H9 (cell line): ENCODE measurements at regions not wholly inside any gene's neighbourhood (a gene's known extent, or its start where the extent isn't known, plus 50 kb on each side); places are given as distances from the start of the nearest gene placed in this dataset.

ENCODE experiments used
- DNase-seq: peaks from one replicate; pipeline ENCODE4 v3.0.0-alpha.2; 2017
- H2AFZ ChIP-seq: one replicate; pipeline ENCODE4 v1.6.1; 2013; ENCODE audit warnings: mild to moderate bottlenecking, low read length, control low read depth, moderate library complexity
- H2AK5ac ChIP-seq: 2 replicates; pipeline ENCODE4 v1.6.1; 2013; ENCODE audit warnings: low read length, control low read depth, mixed read lengths; ENCODE audit not compliant: insufficient read length
- H2BK120ac ChIP-seq: one replicate; pipeline ENCODE4 v1.6.1; 2013; ENCODE audit warnings: low read depth, mild to moderate bottlenecking, low read length, control low read depth, inconsistent platforms; ENCODE audit not compliant: poor library complexity, severe bottlenecking
- H2BK12ac ChIP-seq: 2 replicates; pipeline ENCODE4 v1.6.1; 2013; ENCODE audit warnings: low read length, control low read depth, mixed read lengths, low read depth; ENCODE audit not compliant: insufficient read length
- H2BK15ac ChIP-seq: 2 replicates; pipeline ENCODE4 v1.6.1; 2013; ENCODE audit warnings: low read depth, low read length, control low read depth
- H2BK20ac ChIP-seq: one replicate; pipeline ENCODE4 v1.6.1; 2013; ENCODE audit warnings: low read depth, mild to moderate bottlenecking, low read length, control low read depth, inconsistent platforms; ENCODE audit not compliant: poor library complexity, severe bottlenecking
- H2BK5ac ChIP-seq: 2 replicates; pipeline ENCODE4 v1.6.1; 2013; ENCODE audit warnings: low read length, control low read depth, mixed read lengths; ENCODE audit not compliant: insufficient read length
- H3K14ac ChIP-seq: 2 replicates; pipeline ENCODE4 v1.6.1; 2013; ENCODE audit warnings: low read length, control low read depth; ENCODE audit not compliant: insufficient read depth
- H3K18ac ChIP-seq: 2 replicates; pipeline ENCODE4 v1.6.1; 2013; ENCODE audit warnings: low read depth, mild to moderate bottlenecking, mixed read lengths, low read length, control low read depth; ENCODE audit not compliant: insufficient read length
- H3K23ac ChIP-seq: 2 replicates; pipeline ENCODE4 v1.6.1; 2013; ENCODE audit warnings: low read length, control low read depth, mixed read lengths, low read depth; ENCODE audit not compliant: insufficient read length
- H3K23me2 ChIP-seq: 2 replicates; pipeline ENCODE4 v1.6.1; 2013; ENCODE audit warnings: low read depth, mild to moderate bottlenecking, mixed read lengths, low read length, control low read depth; ENCODE audit not compliant: insufficient read length, poor library complexity, severe bottlenecking
- H3K27ac ChIP-seq: 2 replicates; pipeline ENCODE4 v1.5.1; 2013; ENCODE audit warnings: low read length, control low read depth, mixed read lengths, low read depth; ENCODE audit not compliant: insufficient read length
- H3K27me3 ChIP-seq: 2 replicates; pipeline ENCODE4 v1.6.1; 2013; ENCODE audit warnings: low read length, control low read depth, inconsistent platforms; ENCODE audit not compliant: insufficient read depth
- H3K4ac ChIP-seq: 2 replicates; pipeline ENCODE4 v1.6.1; 2013; ENCODE audit warnings: low read depth, mild to moderate bottlenecking, control low read depth, inconsistent platforms, low read length, moderate library complexity
- H3K4me1 ChIP-seq: 2 replicates; pipeline ENCODE4 v1.6.1; 2013; ENCODE audit warnings: low read length, control low read depth, inconsistent platforms; ENCODE audit not compliant: insufficient read depth
- H3K4me2 ChIP-seq: 2 replicates; pipeline ENCODE4 v1.6.1; 2013; ENCODE audit warnings: low read length, control low read depth, mixed read lengths; ENCODE audit not compliant: insufficient read length, insufficient read depth
- H3K56ac ChIP-seq: 2 replicates; pipeline ENCODE4 v1.6.1; 2013; ENCODE audit warnings: low read depth, mild to moderate bottlenecking, mixed read lengths, low read length, control low read depth; ENCODE audit not compliant: insufficient read length
- H3K79me1 ChIP-seq: 2 replicates; pipeline ENCODE4 v1.6.1; 2013; ENCODE audit warnings: low read depth, mild to moderate bottlenecking, moderate library complexity, low read length, control low read depth, inconsistent platforms; ENCODE audit not compliant: insufficient read depth, poor library complexity, severe bottlenecking
- H3K79me2 ChIP-seq: 2 replicates; pipeline ENCODE4 v1.6.1; 2013; ENCODE audit warnings: low read length, control low read depth, inconsistent platforms; ENCODE audit not compliant: insufficient read depth
- H3K9ac ChIP-seq: 2 replicates; pipeline ENCODE4 v1.6.1; 2013; ENCODE audit warnings: low read length, control low read depth, mixed read lengths; ENCODE audit not compliant: insufficient read length; ENCODE audit errors: extremely low read depth
- H3K9me3 ChIP-seq: one replicate; pipeline ENCODE4 v1.6.1; 2013; ENCODE audit warnings: low read depth, low read length, inconsistent platforms; ENCODE audit not compliant: control insufficient read depth
- H3T11ph ChIP-seq: one replicate; pipeline ENCODE4 v1.6.1; 2013; ENCODE audit warnings: mild to moderate bottlenecking, low read length, control low read depth, inconsistent platforms
- H4K20me1 ChIP-seq: one replicate; pipeline ENCODE4 v1.6.1; 2013; ENCODE audit not compliant: control insufficient read depth, insufficient read length, insufficient read depth
- H4K5ac ChIP-seq: 2 replicates; pipeline ENCODE4 v1.6.1; 2013; ENCODE audit warnings: low read depth, mild to moderate bottlenecking, mixed read lengths, low read length, control low read depth; ENCODE audit not compliant: insufficient read length
- H4K8ac ChIP-seq: replicated peaks from 2 replicates; pipeline ENCODE4 v1.6.1; 2013; ENCODE audit warnings: low read length, control low read depth, mixed read lengths, low read depth; ENCODE audit not compliant: insufficient read length
- H4K91ac ChIP-seq: 2 replicates; pipeline ENCODE4 v1.6.1; 2013; ENCODE audit warnings: low read depth, mild to moderate bottlenecking, moderate library complexity, mixed read lengths, low read length, control low read depth; ENCODE audit not compliant: insufficient read length
- H3K27ac Mint-ChIP-seq, 3 experiments: 2 replicates in 2 of 3; 3 replicates in 1 of 3; pipeline ENCODE4 v1.8.0; 2020 to 2021; ENCODE audit warnings: mixed read lengths in 3 of 3, mild to moderate bottlenecking in 1 of 3, moderate library complexity in 1 of 3
- H3K27me3 Mint-ChIP-seq: 2 replicates; pipeline ENCODE4 v1.8.0; 2021; ENCODE audit warnings: low read depth, mild to moderate bottlenecking, moderate library complexity, mixed read lengths
- H3K36me3 Mint-ChIP-seq, 3 experiments: 2 replicates in 2 of 3; 3 replicates in 1 of 3; pipeline ENCODE4 v1.8.0; 2020 to 2021; ENCODE audit warnings: low read depth in 3 of 3, mixed read lengths in 3 of 3; ENCODE audit not compliant: insufficient read depth in 1 of 3
- H3K4me1 Mint-ChIP-seq, 2 experiments: 2 replicates each; pipeline ENCODE4 v1.8.0; 2020; ENCODE audit warnings: mixed read lengths in 2 of 2
- H3K4me3 Mint-ChIP-seq, 2 experiments: 2 replicates in 1 of 2; 3 replicates in 1 of 2; pipeline ENCODE4 v1.8.0; 2020 to 2021; ENCODE audit warnings: mild to moderate bottlenecking in 2 of 2, mixed read lengths in 2 of 2, moderate library complexity in 1 of 2
- H3K9me3 Mint-ChIP-seq, 2 experiments: 2 replicates in 1 of 2; 3 replicates in 1 of 2; pipeline ENCODE4 v1.8.0; 2020; ENCODE audit warnings: mild to moderate bottlenecking in 2 of 2, mixed read lengths in 2 of 2, moderate library complexity in 1 of 2
- CTCF ChIP-seq: fragments of 200-600 bp; sonication (generic); conservative IDR thresholded peaks from 3 replicates; pipeline ENCODE4 v1.8.0; 2021; ENCODE audit warnings: antibody characterized with exemption, mild to moderate bottlenecking
- WGBS: extraction: QIAGEN DNeasy Blood & Tissue Kit; methylation state at CpG from one replicate; pipeline ENCODE4 v1.1.7; 2013; ENCODE audit warnings: missing lambda C conversion rate, low lambda C conversion rate, mixed read lengths; ENCODE audit not compliant: insufficient read length; ENCODE audit errors: extremely low coverage; 5-methylcytosine and 5-hydroxymethylcytosine counted together

DNA sequence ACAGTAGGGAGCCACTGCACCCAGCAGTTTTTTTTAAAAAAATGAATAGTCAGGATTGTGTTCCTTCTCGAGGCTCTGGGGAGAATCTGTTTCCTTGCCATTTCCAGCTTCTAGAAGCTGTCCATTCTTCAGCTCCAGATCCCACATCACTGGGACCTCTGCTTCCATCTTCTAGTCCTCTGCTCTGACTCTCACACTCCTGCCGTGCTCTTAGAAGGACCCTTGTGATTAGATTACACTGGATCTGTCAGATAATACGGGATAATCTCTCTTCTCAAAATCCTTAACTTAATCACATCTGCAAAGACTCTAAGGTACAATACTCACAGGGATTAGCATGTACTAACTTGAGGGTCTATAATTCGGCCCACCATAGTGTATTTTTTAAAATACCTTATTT is 158.9 kb upstream of the SP4 start:
- Histone ChIP-seq H2BK15ac (no peak overlapping the region), H2AK5ac (no peak overlapping the region), H2BK12ac (no peak overlapping the region), H4K91ac (no peak overlapping the region), H3K14ac (no peak overlapping the region), H3K4ac (no peak overlapping the region), H2BK120ac (no peak overlapping the region), H3K4me1 (no peaks in the 10 kb centered on the region), H2BK5ac (no peak overlapping the region), H3K27ac (no peak overlapping the region), H3K9me3 (no peaks in the 10 kb centered on the region), H3K9ac (no peak overlapping the region), H4K5ac (no peak overlapping the region), H2AFZ (no peak overlapping the region), H3K4me2 (no peak overlapping the region), H3K23ac (no peak overlapping the region), H3T11ph (no peak overlapping the region), H4K8ac (no peak overlapping the region), H3K23me2 (no peaks in the 10 kb centered on the region), H4K20me1 (no peaks in the 10 kb centered on the region), H3K27me3 (no peaks in the 10 kb centered on the region), H3K18ac (no peak overlapping the region), H3K56ac (no peak overlapping the region), H3K79me2 (no peaks in the 10 kb centered on the region), H3K79me1 (no peaks in the 10 kb centered on the region), H2BK20ac (no peak overlapping the region)
- Mint-ChIP-seq H3K27ac (no peak overlapping the region), H3K4me1 (no peaks in the 10 kb centered on the region), H3K4me3 (no peak overlapping the region), H3K27me3 (no peaks in the 10 kb centered on the region), H3K36me3 (no peaks in the 10 kb centered on the region), H3K9me3 (no peaks in the 10 kb centered on the region; a peak in 1 of 5 replicates)
- WGBS: no CpG with 5 or more reads among the region's 4 CpGs
- no peak for DNase-seq
- TF ChIP-seq CTCF: no peak
